Memory B cell (primary cell): ENCODE measurements at regions not wholly inside any gene's neighbourhood (a gene's known extent, or its start where the extent isn't known, plus 50 kb on each side); places are given as distances from the start of the nearest gene placed in this dataset.

Source experiments
- ATAC-seq: fragments of 150-1000 bp; cut with Tn5 transposase; 2 replicates; pipeline ENCODE4 v1.10.0; 2021; ENCODE audit warnings: low read depth, mild to moderate bottlenecking, moderate library complexity
- DNase-seq, 2 donors: peaks; one replicate each; pipeline ENCODE4 v3.0.0; 2022; ENCODE audit warnings: low spot score in 2 of 2
- H3K27ac Mint-ChIP-seq: one replicate; pipeline ENCODE4 v1.8.0; 2022; ENCODE audit warnings: mild to moderate bottlenecking, moderate library complexity, mixed read lengths
- H3K27me3 Mint-ChIP-seq: one replicate; pipeline ENCODE4 v1.8.0; 2022; ENCODE audit warnings: mixed read lengths
- H3K36me3 Mint-ChIP-seq: one replicate; pipeline ENCODE4 v1.8.0; 2022; ENCODE audit warnings: mild to moderate bottlenecking, mixed read lengths
- H3K4me1 Mint-ChIP-seq: one replicate; pipeline ENCODE4 v1.8.0; 2022; ENCODE audit warnings: mixed read lengths
- H3K4me3 Mint-ChIP-seq: one replicate; pipeline ENCODE4 v1.8.0; 2022; ENCODE audit warnings: mild to moderate bottlenecking, moderate library complexity, mixed read lengths
- H3K9me3 Mint-ChIP-seq: one replicate; pipeline ENCODE4 v1.8.0; 2022; ENCODE audit warnings: mixed read lengths

DNA sequence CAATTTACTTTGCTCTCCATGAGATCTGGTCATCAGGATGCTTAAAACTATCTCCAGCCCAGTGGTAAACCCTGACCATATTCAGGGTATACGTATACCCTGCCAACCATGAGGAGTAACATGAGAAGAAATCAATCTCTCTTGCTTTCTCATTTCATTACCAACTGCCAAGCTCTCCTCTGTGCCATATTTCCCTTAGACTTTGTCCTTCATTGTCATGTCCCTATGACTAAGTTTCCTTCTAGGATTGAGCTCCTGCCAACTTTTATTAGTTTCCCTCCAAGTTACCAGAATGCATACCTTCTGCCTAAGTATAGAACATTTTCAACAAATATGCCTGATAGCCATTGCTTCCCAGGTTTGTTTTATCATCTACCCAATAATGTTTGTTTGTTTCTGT is 1113.9 kb upstream of the B3GALT2 start:
- Mint-ChIP-seq H3K27ac (no peak overlapping the region), H3K4me1 (peaks cover 2% of the 10 kb centered on the region), H3K27me3 (peaks cover 1% of the 10 kb centered on the region), H3K9me3 (no peaks in the 10 kb centered on the region), H3K36me3 (no peaks in the 10 kb centered on the region), H3K4me3 (no peak overlapping the region)
- DNase-seq (no peak), ATAC-seq (no peak)

DNA sequence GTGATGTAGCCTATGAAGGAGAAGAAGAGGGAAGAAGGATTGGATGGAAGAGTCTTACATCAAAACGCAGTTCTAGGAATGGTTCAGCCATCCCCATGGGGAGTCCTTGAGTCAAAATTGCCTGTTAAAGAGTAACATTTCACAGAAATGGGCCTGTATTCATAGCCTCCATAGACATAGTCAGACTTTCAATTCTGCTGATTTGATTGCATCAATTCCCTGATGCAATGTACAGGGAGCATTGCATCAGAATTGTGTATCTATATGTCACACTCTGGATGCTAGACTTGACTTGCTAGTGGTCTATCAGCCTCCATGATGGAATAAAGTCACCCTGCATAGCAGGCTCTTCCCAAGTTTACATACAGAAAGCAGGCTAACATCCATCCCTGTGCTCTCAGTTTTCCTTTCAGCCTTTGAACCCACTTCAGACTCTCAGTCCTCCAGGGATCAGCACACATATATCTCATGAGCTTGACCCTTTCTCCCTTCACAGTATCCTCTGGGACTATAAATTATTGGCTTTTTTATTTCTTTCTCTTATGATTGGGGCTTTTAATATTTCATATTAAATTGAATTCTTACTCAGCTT is 1111.7 kb upstream of the B3GALT2 start:
- no peaks in the 10 kb centered on the region for H3K36me3 Mint-ChIP-seq
- H3K9me3 Mint-ChIP-seq = no peaks in the 10 kb centered on the region
- DNase-seq (no peak), ATAC-seq (no peak)
- no peak overlapping the region for H3K4me3 Mint-ChIP-seq
- no peak overlapping the region for H3K27ac Mint-ChIP-seq
- peaks cover 1% of the 10 kb centered on the region for H3K4me1 Mint-ChIP-seq
- peaks cover 3% of the 10 kb centered on the region for H3K27me3 Mint-ChIP-seq

DNA sequence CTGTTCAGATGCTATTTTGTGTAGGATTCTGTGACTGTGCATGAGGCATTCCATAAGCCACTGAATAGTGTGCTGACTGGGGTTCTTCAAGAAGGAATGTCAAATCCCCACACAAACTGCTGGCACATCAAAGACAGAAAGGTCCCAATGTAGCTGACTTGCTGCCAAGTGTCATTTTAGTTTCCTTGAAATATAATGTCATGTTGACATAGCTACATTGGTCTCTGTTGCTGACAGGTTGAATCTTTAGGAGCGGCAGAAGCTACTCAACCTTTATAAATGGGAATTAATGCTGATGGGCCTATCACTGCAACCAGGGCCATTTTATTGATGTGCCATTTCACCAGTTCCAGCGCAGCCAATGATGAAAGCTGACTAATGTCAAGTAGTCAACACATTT is 1110.7 kb upstream of the B3GALT2 start:
- no peaks in the 10 kb centered on the region for H3K4me1 Mint-ChIP-seq
- no peak overlapping the region for H3K27ac Mint-ChIP-seq

DNA sequence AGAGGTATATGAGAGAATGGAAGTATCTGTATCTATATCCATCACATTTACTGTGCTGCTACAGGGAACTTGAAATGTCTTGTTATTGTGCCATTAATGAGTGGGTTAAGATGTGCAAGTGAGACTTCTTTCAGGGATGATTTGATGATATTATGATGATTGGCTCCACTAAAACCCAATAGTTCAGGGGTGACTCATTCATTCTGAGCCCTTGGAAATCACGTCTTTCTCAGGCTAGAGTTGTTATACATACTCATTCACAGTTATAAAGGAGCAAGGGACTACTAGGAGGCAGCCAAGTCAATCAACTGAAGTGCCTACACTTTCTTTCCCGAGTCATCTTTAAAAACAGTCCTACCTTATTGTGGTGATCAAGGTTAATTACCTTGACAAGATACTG is 1109.8 kb upstream of the B3GALT2 start:
- no peaks in the 10 kb centered on the region for H3K4me1 Mint-ChIP-seq
- DNase-seq (no peak), ATAC-seq (no peak)
- H3K9me3 Mint-ChIP-seq = no peaks in the 10 kb centered on the region
- no peak overlapping the region for H3K4me3 Mint-ChIP-seq
- peaks cover 3% of the 10 kb centered on the region for H3K27me3 Mint-ChIP-seq
- H3K36me3 Mint-ChIP-seq = no peaks in the 10 kb centered on the region
- no peak overlapping the region for H3K27ac Mint-ChIP-seq

More for the DNA sequence above, 1110.7 kb upstream of the B3GALT2 start:
- no peaks in the 10 kb centered on the region for H3K36me3 Mint-ChIP-seq
- no peaks in the 10 kb centered on the region for H3K9me3 Mint-ChIP-seq
- DNase-seq = no peak
- no peak overlapping the region for H3K4me3 Mint-ChIP-seq
- peaks cover 3% of the 10 kb centered on the region for H3K27me3 Mint-ChIP-seq
- no peak for ATAC-seq

DNA sequence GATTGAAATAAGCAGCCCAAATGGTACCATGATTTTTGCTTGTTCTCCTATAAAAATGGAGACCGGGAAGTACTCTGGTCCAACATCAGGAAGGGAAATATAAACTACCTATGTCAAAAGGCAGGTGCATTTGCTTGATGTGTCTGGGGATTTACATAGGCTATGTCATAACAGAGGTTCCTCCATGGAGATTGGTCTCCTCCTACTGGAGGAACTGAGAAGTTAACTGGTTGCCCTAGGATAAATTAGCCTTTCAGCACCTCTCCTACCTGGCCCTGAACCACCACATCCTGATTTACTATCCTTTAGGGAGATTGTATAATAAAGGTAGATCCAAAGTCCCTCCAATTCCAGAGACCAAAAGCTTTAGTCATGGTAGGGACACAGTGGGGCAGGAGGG is 1109.3 kb upstream of the B3GALT2 start:
- H3K4me1 Mint-ChIP-seq = peaks cover 2% of the 10 kb centered on the region

DNA sequence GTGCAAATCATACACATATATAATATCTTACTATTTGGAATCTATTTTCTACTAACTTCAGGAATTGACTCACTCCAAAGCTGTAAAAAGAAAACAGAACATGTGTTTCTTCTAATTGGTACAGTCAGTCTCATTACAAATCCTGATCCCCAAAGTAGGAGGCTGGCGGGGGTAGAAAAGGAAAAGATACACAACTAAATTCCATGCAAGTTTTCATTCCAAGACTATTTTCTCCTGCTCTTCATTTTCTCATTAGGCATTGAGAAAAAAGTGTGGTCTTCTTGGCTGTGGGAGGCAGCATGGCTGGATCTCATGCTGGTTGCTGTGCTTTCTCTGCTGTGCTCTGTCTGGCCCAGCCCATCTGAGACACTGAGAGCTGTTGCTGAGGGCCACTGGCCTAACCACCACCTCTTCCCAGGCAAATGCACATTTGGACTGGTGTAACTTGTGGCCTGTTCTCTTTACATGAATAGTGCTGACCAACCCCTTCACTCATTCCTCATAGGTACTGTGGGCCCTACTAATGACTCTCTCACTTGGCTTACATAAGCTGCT is 1107.5 kb upstream of the B3GALT2 start:
- Mint-ChIP-seq H3K36me3 (no peaks in the 10 kb centered on the region), H3K27ac (no peak overlapping the region), H3K4me3 (no peak overlapping the region), H3K9me3 (no peaks in the 10 kb centered on the region), H3K4me1 (peaks cover 9% of the 10 kb centered on the region), H3K27me3 (peaks cover 1% of the 10 kb centered on the region)
- ATAC-seq (no peak), DNase-seq (no peak)

More for the DNA sequence above, 1109.3 kb upstream of the B3GALT2 start:
- peak; percentile 21 to 33 for DNase-seq
- no peaks in the 10 kb centered on the region for H3K9me3 Mint-ChIP-seq
- ATAC-seq = peak; percentile 97
- H3K36me3 Mint-ChIP-seq = no peaks in the 10 kb centered on the region
- peaks cover 3% of the 10 kb centered on the region for H3K27me3 Mint-ChIP-seq
- H3K4me3 Mint-ChIP-seq = no peak overlapping the region
- peak overlapping the region; percentile 13 for H3K27ac Mint-ChIP-seq

DNA sequence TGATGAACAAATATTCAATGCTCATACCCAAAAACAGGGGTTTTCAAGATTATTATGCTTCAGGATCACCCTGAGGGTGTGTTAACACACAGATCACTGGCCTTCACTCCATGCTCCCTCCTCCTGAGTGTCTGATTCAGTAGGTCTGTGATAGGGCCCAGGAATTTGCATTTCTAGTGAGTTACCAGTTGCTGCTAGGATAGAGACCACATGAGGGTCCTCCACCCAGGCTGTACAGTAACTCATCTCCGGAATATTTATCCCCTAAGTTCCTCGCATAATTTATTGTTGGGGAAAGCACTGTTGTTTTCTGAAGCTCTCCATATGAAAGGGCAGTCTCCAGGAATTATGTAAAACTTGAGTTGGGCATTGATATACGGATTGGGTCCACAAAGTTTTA is 1106.6 kb upstream of the B3GALT2 start:
- Mint-ChIP-seq H3K36me3 (no peaks in the 10 kb centered on the region), H3K27ac (no peak overlapping the region), H3K9me3 (no peaks in the 10 kb centered on the region), H3K27me3 (peaks cover 1% of the 10 kb centered on the region), H3K4me3 (no peak overlapping the region), H3K4me1 (peaks cover 9% of the 10 kb centered on the region)
- DNase-seq (no peak), ATAC-seq (no peak)

DNA sequence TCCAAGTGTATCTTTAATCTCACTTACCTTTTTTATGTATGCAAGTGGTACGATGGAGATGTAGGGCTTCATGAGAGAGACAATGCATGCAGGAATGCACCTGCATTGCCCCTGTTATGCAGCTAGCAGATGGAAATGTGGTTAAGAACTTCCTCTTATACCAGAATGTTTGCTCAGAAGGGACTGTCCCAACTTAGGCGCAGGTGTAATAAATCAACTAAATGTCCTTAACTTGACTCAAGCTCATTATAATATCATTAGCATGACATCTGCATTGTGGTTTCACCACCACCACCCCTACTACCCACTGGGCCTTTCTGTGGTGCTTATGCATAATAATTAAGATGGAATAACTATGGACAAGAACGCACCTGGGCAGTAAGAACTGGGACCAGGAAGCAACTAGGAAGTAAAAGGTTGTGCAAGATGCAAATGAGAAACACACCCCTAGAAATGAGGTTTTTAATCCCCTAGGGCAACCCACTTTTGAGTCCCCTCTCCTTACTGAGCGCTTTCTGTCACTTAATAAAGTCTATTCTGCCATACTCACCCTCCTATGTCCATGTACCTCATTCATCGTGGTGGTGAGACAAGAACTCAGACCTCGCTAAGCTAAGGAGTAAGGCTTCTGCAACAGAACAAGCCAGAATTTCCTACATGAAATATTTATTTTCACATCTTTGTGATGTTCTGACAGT is 1103.3 kb upstream of the B3GALT2 start:
- H3K36me3 Mint-ChIP-seq = no peaks in the 10 kb centered on the region
- DNase-seq (peak; percentile 29 to 66), ATAC-seq (peak; percentile 94)
- peak overlapping the region; percentile 50 for H3K27ac Mint-ChIP-seq
- peaks cover 9% of the 10 kb centered on the region for H3K4me1 Mint-ChIP-seq
- peak overlapping the region; percentile 9 for H3K4me3 Mint-ChIP-seq
- peaks cover 3% of the 10 kb centered on the region for H3K27me3 Mint-ChIP-seq
- H3K9me3 Mint-ChIP-seq = no peaks in the 10 kb centered on the region

DNA sequence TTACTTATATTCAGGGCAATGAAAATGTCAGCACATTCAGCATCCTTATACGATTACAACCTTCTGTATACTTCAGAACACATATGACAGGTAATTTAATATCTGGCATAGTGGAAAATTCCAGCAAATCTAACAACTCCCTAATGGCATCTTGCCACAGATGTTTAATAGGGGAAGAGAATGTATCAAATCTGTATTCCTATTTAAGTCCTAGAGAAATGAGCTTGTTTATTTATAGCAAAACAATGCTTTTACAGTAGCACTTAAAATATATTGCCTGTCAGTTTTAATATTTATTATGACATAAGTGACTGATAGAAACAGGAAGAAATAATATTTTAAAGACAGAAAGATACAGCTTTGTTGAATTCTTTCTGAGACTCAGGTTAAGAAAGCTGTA is 1101.8 kb upstream of the B3GALT2 start:
- no peak overlapping the region for H3K27ac Mint-ChIP-seq
- no peaks in the 10 kb centered on the region for H3K9me3 Mint-ChIP-seq
- H3K36me3 Mint-ChIP-seq = no peaks in the 10 kb centered on the region
- peaks cover 9% of the 10 kb centered on the region for H3K4me1 Mint-ChIP-seq
- H3K27me3 Mint-ChIP-seq = peaks cover 4% of the 10 kb centered on the region
- no peak for DNase-seq
- no peak overlapping the region for H3K4me3 Mint-ChIP-seq
- ATAC-seq = no peak

DNA sequence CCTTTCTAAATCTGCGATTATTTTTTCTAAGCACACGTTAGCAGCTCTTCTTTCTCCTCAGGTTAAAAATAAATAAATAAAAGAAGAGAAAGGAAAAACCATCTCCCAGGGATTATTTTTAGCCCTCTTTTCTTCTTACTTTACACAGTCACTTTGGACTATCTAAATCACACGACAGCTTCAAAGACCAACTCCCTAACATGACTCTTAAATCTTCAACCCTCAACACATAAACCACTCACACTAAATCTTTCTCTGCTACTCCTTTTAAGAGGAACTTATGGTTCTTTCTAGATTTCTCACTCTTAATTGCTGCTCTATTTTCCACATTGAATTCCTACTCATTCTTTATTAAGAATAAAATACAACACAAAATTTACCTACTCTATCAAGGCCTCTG is 1095.0 kb upstream of the B3GALT2 start:
- ATAC-seq (no peak), DNase-seq (no peak)
- peaks cover 2% of the 10 kb centered on the region for H3K27me3 Mint-ChIP-seq
- peaks cover 1% of the 10 kb centered on the region for H3K9me3 Mint-ChIP-seq
- peaks cover 9% of the 10 kb centered on the region for H3K4me1 Mint-ChIP-seq
- no peak overlapping the region for H3K4me3 Mint-ChIP-seq
- no peak overlapping the region for H3K27ac Mint-ChIP-seq
- no peaks in the 10 kb centered on the region for H3K36me3 Mint-ChIP-seq

DNA sequence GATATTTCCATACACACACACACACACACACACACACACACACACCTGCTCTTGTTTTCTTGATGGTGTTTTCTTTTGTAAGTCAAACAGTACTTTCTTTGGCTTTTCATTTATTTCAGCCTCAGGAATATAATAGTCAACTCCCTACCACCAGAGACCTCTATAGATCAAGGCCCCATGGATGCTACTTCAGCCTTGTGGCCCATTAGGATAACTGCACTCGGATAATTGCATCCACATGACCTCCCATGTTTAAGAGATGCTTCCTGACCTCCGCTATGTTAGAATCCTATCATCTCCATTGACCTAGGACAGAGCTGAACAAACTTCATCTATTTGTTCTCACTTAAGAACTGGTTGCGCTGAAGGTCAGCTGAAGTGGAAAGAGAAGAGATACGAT is 1094.0 kb upstream of the B3GALT2 start:
- Mint-ChIP-seq H3K4me3 (no peak overlapping the region), H3K27ac (no peak overlapping the region), H3K27me3 (peaks cover 2% of the 10 kb centered on the region), H3K9me3 (peaks cover 1% of the 10 kb centered on the region), H3K36me3 (no peaks in the 10 kb centered on the region), H3K4me1 (peaks cover 9% of the 10 kb centered on the region)
- ATAC-seq (no peak), DNase-seq (no peak)

DNA sequence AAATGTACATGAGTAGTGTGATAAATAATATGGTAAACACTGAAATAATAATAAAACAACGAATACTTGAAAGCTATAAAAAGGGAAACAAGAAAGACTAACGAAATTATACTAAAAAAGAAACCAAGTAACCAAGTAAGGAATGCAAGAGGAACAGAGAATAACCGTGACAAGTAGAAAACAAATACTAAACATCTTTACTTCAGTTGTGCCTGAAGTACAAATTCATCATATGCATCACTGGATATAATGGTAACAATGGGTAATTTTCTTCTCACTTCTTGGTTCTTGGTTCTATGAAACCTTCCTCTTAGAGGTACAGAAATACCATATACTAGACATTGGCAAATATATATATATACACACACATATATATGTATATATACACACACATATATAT is 1093.6 kb upstream of the B3GALT2 start:
- H3K4me3 Mint-ChIP-seq = no peak overlapping the region
- peaks cover 1% of the 10 kb centered on the region for H3K9me3 Mint-ChIP-seq
- peaks cover 2% of the 10 kb centered on the region for H3K27me3 Mint-ChIP-seq
- no peaks in the 10 kb centered on the region for H3K36me3 Mint-ChIP-seq
- H3K4me1 Mint-ChIP-seq = peaks cover 9% of the 10 kb centered on the region
- no peak overlapping the region for H3K27ac Mint-ChIP-seq
- DNase-seq = no peak
- peak; percentile 53 for ATAC-seq

DNA sequence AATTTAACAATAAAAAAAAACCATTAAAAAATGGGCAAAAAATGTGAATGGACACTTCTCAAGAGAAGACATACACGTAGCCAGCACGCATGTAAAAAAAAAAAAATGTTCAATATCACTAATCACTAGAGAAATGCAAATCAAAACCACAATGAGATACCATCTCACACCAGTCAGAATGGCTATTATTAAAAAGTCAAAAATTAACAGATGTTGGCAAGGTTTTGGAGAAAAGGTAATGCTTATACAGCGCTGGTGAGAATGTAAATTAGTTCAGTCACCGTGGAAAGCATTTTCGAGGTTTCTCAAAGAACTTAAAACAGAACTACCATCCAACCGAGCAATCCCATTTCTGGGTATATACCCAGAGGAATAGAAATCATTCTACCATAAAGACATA is 1091.5 kb upstream of the B3GALT2 start:
- ATAC-seq (no peak), DNase-seq (no peak)
- Mint-ChIP-seq H3K4me3 (no peak overlapping the region), H3K4me1 (peaks cover 9% of the 10 kb centered on the region), H3K27ac (no peak overlapping the region), H3K27me3 (no peaks in the 10 kb centered on the region), H3K36me3 (no peaks in the 10 kb centered on the region), H3K9me3 (peaks cover 1% of the 10 kb centered on the region)

DNA sequence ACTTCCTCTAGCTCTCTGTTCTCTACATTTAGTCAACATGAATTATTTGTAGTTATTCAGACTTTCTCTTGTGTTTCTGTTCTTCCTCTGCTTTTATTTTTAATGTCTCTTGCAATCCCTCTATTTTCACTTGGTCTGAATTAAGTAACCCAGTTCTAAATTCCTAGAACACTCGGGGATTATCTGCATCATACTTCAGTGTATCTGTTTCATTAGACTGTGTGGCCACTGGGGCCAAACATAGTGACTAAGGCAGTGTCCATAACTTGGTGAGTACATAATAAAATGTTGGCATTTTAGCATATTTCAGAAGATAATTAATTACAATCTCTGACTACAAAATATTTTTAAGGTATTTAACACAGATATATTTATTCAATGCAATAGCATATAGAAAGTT is 1087.2 kb upstream of the B3GALT2 start:
- Mint-ChIP-seq H3K27me3 (no peaks in the 10 kb centered on the region), H3K27ac (no peak overlapping the region), H3K36me3 (no peaks in the 10 kb centered on the region), H3K4me1 (peaks cover 2% of the 10 kb centered on the region), H3K4me3 (no peak overlapping the region), H3K9me3 (peaks cover under 1% of the 10 kb centered on the region)
- no peak for DNase-seq
- ATAC-seq = no peak

DNA sequence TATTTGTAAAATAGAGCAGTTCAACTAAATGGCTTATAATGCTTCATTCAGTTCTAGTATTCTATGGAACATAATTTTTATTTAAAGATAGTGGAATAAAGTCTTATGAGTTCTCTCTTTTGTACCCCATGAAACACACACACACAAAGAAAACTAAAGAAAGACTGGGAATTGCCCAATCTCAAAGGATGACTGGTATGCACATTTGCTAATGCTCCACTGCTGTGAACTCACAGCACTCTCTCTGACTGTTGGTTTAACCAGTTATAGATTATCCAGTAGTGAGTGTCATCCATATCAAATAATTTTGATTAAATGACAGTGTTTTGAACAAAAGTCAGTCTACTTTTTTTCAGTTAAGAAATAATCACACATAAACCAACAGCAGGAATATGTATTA is 1082.4 kb upstream of the B3GALT2 start:
- no peak for DNase-seq
- H3K27ac Mint-ChIP-seq = no peak overlapping the region
- H3K27me3 Mint-ChIP-seq = no peaks in the 10 kb centered on the region
- H3K4me3 Mint-ChIP-seq = no peak overlapping the region
- ATAC-seq = no peak
- H3K36me3 Mint-ChIP-seq = no peaks in the 10 kb centered on the region
- no peaks in the 10 kb centered on the region for H3K9me3 Mint-ChIP-seq
- H3K4me1 Mint-ChIP-seq = no peaks in the 10 kb centered on the region
